HG03432 (cell line): ENCODE measurements at regions not wholly inside any gene's neighbourhood (a gene's known extent, or its start where the extent isn't known, plus 50 kb on each side); places are given as distances from the start of the nearest gene placed in this dataset.
"Not testable (repeated sequence)": the region's sequence is repeated elsewhere in the genome, so short reads cannot be mapped to it uniquely, and the experiment has no call there.

Source experiments
- ATAC-seq: cut with Tn5 transposase; IDR thresholded peaks from one replicate; pipeline ENCODE4 v1.9.1; 2021; ENCODE audit warnings: mild to moderate bottlenecking, moderate library complexity; ENCODE audit not compliant: unreplicated experiment

- ATAC-seq, result no peak
Observed at GRCh38 chr5:87762631-87763030, 349.9 kb upstream of the CCNH start.

- ATAC-seq, result no peak
Observed at GRCh38 chr5:87756951-87757350, 344.2 kb upstream of the CCNH start.

GRCh38 chr5:87755360-87755759 is 342.6 kb upstream of the CCNH start:
- ATAC-seq, result no peak

- ATAC-seq, result no peak
Observed at GRCh38 chr5:87754009-87754757, 341.5 kb upstream of the CCNH start.

- ATAC-seq, result no peak
Observed at GRCh38 chr5:87752362-87752761, 339.6 kb upstream of the CCNH start.

- no peak for ATAC-seq
Observed at GRCh38 chr5:87751824-87752223, 339.1 kb upstream of the CCNH start.

- ATAC-seq, result no peak
Observed at GRCh38 chr5:87746891-87747377, 334.2 kb upstream of the CCNH start.

- no peak for ATAC-seq
Observed at GRCh38 chr5:87746341-87746740, 333.6 kb upstream of the CCNH start.

GRCh38 chr5:87741881-87742280 is 329.2 kb upstream of the CCNH start:
- no peak for ATAC-seq

- no peak for ATAC-seq
Observed at GRCh38 chr5:87735923-87736322, 323.2 kb upstream of the CCNH start.

GRCh38 chr5:87733897-87734296 is 321.2 kb upstream of the CCNH start:
- no peak for ATAC-seq

- no peak for ATAC-seq
Observed at GRCh38 chr5:87732875-87733768, 320.4 kb upstream of the CCNH start.

- no peak for ATAC-seq
Observed at GRCh38 chr5:87729781-87730180, 317.1 kb upstream of the CCNH start.

- no peak for ATAC-seq
Observed at GRCh38 chr5:87722286-87722685, 309.6 kb upstream of the CCNH start.

GRCh38 chr5:87718224-87718925 is 305.6 kb upstream of the CCNH start:
- ATAC-seq, result not testable (repeated sequence)

GRCh38 chr5:87717761-87718160 is 305.0 kb upstream of the CCNH start:
- ATAC-seq, result no peak

GRCh38 chr5:87705876-87706275 is 293.1 kb upstream of the CCNH start:
- ATAC-seq, result no peak

GRCh38 chr5:87686975-87687374 is 274.2 kb upstream of the CCNH start:
- peak; percentile 92 for ATAC-seq

- ATAC-seq, result no peak
Observed at GRCh38 chr5:87686018-87686417, 273.3 kb upstream of the CCNH start.

- ATAC-seq, result no peak
Observed at GRCh38 chr5:87674235-87674634, 261.5 kb upstream of the CCNH start.

GRCh38 chr5:87671146-87671545 is 258.4 kb upstream of the CCNH start:
- ATAC-seq, result no peak
